AG04450 (cell line): ENCODE measurements at regions not wholly inside any gene's neighbourhood (a gene's known extent, or its start where the extent isn't known, plus 50 kb on each side); places are given as distances from the start of the nearest gene placed in this dataset.

Source experiments
- CTCF ChIA-PET: fragments of 300-600, 350-600 bp; formaldehyde crosslinking; extraction: SDS; loops from one replicate; lab custom pipeline; 2022; ENCODE audit warnings: antibody characterized with exemption, inconsistent platforms; lab: Charles Lee
- POLR2A ChIA-PET: fragments of 350-600 bp; formaldehyde crosslinking; extraction: SDS; loops from one replicate; lab custom pipeline; 2021; ENCODE audit warnings: antibody characterized with exemption, inconsistent platforms; lab: Yijun Ruan, JAX
- DNase-seq: peaks from one replicate; pipeline ENCODE4 v3.0.0-alpha.2; 2011; ENCODE audit warnings: low read depth, low spot score
- H3K27ac ChIP-seq: one replicate; pipeline ENCODE4 v1.5.1; 2012; ENCODE audit warnings: low read depth, low read length, control low read depth
- H3K27me3 ChIP-seq: one replicate; pipeline ENCODE4 v1.6.0; 2012; ENCODE audit warnings: low read length; ENCODE audit not compliant: control insufficient read depth, insufficient read depth
- H3K4me3 ChIP-seq: 2 replicates; pipeline ENCODE4 v1.5.1; 2011; ENCODE audit warnings: mild to moderate bottlenecking, low read depth, low read length, control low read depth
- H3K9me3 ChIP-seq: 2 replicates; pipeline ENCODE4 v1.5.1; 2012; ENCODE audit warnings: low read length; ENCODE audit not compliant: control insufficient read depth, insufficient read depth
- TF ChIP-seq, protein P1 (sequence below): IDR thresholded peaks from 2 replicates; pipeline ENCODE4 v1.5.1; 2011; ENCODE audit warnings: low read depth, low read length, control low read depth, inconsistent platforms

DNA sequence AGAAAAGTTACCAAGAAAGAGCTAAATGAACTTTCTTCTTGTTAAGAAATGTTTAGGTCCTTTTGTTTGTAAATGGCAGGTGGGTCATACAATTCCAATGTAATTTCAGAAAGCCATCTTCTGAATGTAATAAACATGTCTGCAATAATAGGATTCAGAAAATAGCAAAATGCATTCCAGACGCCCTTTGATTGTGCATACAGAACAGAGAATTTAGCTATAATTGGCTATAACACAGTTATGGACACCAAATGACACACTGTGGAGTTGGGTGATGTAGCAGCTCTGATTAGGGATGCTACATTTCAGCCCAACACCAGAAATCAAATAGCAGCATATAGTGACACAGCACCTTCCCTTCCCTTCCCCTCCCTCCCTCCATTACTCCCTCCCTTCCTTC, 240.8 kb downstream of the SNX10 start:
- POLR2A ChIA-PET, result no interaction called here
- no peak for DNase-seq
- Histone ChIP-seq H3K4me3 (no peak overlapping the region), H3K27me3 (peaks cover 3% of the 10 kb centered on the region), H3K9me3 (no peaks in the 10 kb centered on the region), H3K27ac (no peak overlapping the region)
- CTCF ChIA-PET, result interaction anchor here (0.6 kb wide), 1 partner anchor 636 kb away, joined by 9 read pairs; no protein-coding TSS in a partner anchor
- TF ChIP-seq, protein P1, sequence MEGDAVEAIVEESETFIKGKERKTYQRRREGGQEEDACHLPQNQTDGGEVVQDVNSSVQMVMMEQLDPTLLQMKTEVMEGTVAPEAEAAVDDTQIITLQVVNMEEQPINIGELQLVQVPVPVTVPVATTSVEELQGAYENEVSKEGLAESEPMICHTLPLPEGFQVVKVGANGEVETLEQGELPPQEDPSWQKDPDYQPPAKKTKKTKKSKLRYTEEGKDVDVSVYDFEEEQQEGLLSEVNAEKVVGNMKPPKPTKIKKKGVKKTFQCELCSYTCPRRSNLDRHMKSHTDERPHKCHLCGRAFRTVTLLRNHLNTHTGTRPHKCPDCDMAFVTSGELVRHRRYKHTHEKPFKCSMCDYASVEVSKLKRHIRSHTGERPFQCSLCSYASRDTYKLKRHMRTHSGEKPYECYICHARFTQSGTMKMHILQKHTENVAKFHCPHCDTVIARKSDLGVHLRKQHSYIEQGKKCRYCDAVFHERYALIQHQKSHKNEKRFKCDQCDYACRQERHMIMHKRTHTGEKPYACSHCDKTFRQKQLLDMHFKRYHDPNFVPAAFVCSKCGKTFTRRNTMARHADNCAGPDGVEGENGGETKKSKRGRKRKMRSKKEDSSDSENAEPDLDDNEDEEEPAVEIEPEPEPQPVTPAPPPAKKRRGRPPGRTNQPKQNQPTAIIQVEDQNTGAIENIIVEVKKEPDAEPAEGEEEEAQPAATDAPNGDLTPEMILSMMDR, result no peak

DNA sequence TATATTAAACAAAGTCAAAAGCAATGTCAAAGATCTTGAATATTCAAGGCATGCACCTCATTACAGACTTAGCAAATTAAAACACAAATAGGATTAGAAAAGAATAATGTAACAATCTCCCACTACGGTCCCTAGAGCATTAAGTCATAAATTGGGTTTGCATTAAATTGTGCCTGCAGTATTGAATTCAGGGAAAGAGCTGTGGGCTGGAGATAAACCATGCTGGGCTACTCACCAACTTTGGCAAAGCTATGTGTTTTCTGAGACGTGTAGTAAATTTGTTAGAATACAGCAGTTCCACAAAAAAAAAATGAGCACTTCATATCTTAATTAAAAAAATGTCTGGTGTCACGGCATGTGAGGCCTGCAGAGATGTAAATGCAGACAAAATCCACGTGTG, 241.6 kb downstream of the SNX10 start:
- peaks cover 3% of the 10 kb centered on the region for H3K27me3 ChIP-seq
- no peaks in the 10 kb centered on the region for H3K9me3 ChIP-seq
- TF ChIP-seq, protein P1, result no peak
- no peak overlapping the region for H3K27ac ChIP-seq
- H3K4me3 ChIP-seq, result no peak overlapping the region
- DNase-seq, result no peak
- ChIA-PET POLR2A (no interaction called here), CTCF (interaction anchor here (0.6 to 1.2 kb wide), 3 partner anchors 66 to 636 kb away, joined by 3 to 9 read pairs (median 7); no protein-coding TSS in a partner anchor)

DNA sequence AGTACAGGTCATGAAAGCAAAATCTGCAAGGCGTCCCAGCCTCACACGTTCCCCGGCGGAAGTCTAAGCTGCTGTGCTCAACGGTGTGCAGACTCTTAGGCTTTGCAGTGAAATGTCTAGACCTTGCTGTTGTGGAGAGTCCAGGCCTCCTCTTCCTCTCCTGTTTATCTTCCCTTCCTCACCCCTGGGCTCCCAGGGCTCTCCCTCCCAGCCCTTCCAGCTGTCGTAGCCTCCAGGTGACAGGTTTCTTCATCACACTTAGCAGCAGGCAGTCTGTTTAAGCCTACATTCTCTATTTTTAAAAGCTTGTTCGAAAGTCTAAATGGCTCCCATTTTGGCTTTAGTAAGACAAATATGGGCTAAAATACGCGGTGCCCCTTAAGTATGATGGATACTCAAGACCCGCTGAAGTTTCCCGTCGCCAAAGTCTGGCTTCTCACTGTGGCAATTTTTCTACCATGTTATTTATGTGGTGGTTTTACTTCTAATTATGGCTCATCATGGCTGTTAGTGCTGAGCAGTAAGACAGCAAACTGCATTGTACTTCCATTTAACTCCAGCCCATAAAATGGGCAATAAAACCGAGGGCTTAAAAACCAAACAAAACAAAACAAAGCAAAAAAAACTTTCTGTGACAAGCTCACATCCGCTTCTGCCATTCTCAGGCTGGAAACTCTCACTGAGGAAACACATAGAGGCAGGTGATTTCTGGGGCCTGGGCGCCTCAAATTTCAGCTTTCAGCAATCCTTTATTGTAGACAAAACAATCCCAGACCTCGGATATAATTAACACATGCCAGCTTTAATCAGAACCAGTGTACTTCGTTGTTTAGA, 243.2 kb downstream of the SNX10 start:
- ChIA-PET POLR2A (no interaction called here), CTCF (no interaction called here)
- no peak for DNase-seq
- H3K4me3 ChIP-seq, result no peak overlapping the region
- TF ChIP-seq, protein P1, result no peak
- H3K9me3 ChIP-seq, result no peaks in the 10 kb centered on the region
- H3K27ac ChIP-seq, result no peak overlapping the region
- H3K27me3 ChIP-seq, result peaks cover 3% of the 10 kb centered on the region

DNA sequence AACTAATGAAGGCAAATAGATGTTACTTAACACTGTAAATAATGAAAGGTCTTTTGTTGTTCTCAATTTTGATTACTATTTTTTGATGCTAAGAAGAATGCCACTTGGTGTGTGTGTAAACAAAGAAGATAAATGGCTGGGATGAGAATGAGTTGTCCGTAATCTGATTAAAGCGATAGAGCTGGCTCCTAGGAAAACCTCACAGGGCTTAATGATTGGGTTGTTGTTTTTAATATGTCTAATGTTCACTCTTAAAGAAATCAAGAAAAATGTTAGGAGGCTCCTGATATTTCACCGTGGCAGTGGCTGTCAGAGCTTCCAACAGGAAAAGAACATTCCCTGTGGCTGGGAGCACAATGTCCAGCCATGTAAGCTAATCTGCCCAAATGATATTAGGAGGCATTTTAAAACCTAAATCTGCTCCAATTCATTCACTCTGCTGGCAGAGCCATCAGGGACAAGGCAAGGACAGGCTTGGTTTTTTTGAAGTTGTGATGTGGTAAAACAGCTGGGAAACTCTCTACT, 243.9 kb downstream of the SNX10 start:
- ChIA-PET CTCF (no interaction called here), POLR2A (no interaction called here)
- no peaks in the 10 kb centered on the region for H3K9me3 ChIP-seq
- H3K27me3 ChIP-seq, result peaks cover 3% of the 10 kb centered on the region
- DNase-seq, result no peak
- TF ChIP-seq, protein P1, result no peak
- H3K27ac ChIP-seq, result no peak overlapping the region
- H3K4me3 ChIP-seq, result no peak overlapping the region

DNA sequence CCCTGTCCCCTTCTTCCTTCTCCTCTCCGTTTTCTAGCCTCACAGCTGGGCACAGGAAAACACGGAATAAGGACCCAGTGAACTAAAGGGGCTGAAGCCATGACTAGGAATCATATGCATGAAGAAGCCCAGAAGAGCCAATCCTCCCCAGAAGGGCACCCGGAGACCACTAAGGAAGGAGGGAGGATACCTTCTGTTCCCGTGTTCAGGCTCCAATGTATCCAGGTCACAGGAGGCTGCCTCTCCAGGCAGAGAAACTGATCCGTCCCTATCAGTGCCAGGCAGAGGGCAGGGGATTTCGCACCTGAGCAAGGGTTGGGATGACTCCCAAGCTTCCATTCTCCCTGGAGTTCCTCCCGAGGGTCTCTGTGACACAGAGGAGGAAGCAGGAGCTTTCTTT, 246.6 kb downstream of the SNX10 start:
- POLR2A ChIA-PET, result no interaction called here
- Histone ChIP-seq H3K27me3 (peaks cover 3% of the 10 kb centered on the region), H3K9me3 (no peaks in the 10 kb centered on the region), H3K27ac (no peak overlapping the region), H3K4me3 (no peak overlapping the region)
- TF ChIP-seq, protein P1, result no peak
- DNase-seq, result no peak
- CTCF ChIA-PET, result no interaction called here
